Osteocyte (in vitro differentiated cells): ENCODE measurements at regions not wholly inside any gene's neighbourhood (a gene's known extent, or its start where the extent isn't known, plus 50 kb on each side); places are given as distances from the start of the nearest gene placed in this dataset.

Experiments used
- DNase-seq: peaks from one replicate; pipeline ENCODE4 v3.0.0; 2021; ENCODE audit warnings: mixed read lengths; ENCODE audit not compliant: unreplicated experiment; ENCODE audit errors: extremely low spot score
- H3K27ac Mint-ChIP-seq: one replicate; pipeline ENCODE4 v1.8.0; 2021; ENCODE audit warnings: mild to moderate bottlenecking, mixed read lengths; ENCODE audit not compliant: unreplicated experiment
- H3K27me3 Mint-ChIP-seq: one replicate; pipeline ENCODE4 v1.8.0; 2021; ENCODE audit warnings: mixed read lengths; ENCODE audit not compliant: unreplicated experiment
- H3K36me3 Mint-ChIP-seq: one replicate; pipeline ENCODE4 v1.8.0; 2021; ENCODE audit warnings: mixed read lengths; ENCODE audit not compliant: unreplicated experiment
- H3K4me1 Mint-ChIP-seq: one replicate; pipeline ENCODE4 v1.8.0; 2021; ENCODE audit warnings: mixed read lengths; ENCODE audit not compliant: unreplicated experiment
- H3K4me3 Mint-ChIP-seq: one replicate; pipeline ENCODE4 v1.8.0; 2021; ENCODE audit warnings: mild to moderate bottlenecking, moderate library complexity, mixed read lengths; ENCODE audit not compliant: unreplicated experiment
- H3K9me3 Mint-ChIP-seq: one replicate; pipeline ENCODE4 v1.8.0; 2021; ENCODE audit warnings: mixed read lengths; ENCODE audit not compliant: unreplicated experiment
- TF ChIP-seq, protein P1 (sequence below): fragments of 200-600 bp; sonication (generic); IDR thresholded peaks from 2 replicates; pipeline ENCODE4 v1.5.0; 2021; ENCODE audit warnings: antibody characterized with exemption, mild to moderate bottlenecking, moderate library complexity

GRCh38 chr10:6333973-6334372 is 131.2 kb downstream of the PFKFB3 start:
- no peaks in the 10 kb centered on the region for H3K36me3 Mint-ChIP-seq
- peaks cover 7% of the 10 kb centered on the region for H3K4me1 Mint-ChIP-seq
- TF ChIP-seq, protein P1, sequence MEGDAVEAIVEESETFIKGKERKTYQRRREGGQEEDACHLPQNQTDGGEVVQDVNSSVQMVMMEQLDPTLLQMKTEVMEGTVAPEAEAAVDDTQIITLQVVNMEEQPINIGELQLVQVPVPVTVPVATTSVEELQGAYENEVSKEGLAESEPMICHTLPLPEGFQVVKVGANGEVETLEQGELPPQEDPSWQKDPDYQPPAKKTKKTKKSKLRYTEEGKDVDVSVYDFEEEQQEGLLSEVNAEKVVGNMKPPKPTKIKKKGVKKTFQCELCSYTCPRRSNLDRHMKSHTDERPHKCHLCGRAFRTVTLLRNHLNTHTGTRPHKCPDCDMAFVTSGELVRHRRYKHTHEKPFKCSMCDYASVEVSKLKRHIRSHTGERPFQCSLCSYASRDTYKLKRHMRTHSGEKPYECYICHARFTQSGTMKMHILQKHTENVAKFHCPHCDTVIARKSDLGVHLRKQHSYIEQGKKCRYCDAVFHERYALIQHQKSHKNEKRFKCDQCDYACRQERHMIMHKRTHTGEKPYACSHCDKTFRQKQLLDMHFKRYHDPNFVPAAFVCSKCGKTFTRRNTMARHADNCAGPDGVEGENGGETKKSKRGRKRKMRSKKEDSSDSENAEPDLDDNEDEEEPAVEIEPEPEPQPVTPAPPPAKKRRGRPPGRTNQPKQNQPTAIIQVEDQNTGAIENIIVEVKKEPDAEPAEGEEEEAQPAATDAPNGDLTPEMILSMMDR = no peak
- H3K27me3 Mint-ChIP-seq = no peaks in the 10 kb centered on the region
- H3K27ac Mint-ChIP-seq = no peak overlapping the region
- no peaks in the 10 kb centered on the region for H3K9me3 Mint-ChIP-seq
- H3K4me3 Mint-ChIP-seq = no peak overlapping the region
- DNase-seq = no peak

GRCh38 chr10:6336016-6336415 is 133.3 kb downstream of the PFKFB3 start:
- Mint-ChIP-seq H3K27me3 (no peaks in the 10 kb centered on the region), H3K36me3 (no peaks in the 10 kb centered on the region), H3K9me3 (no peaks in the 10 kb centered on the region), H3K4me1 (peaks cover 7% of the 10 kb centered on the region), H3K4me3 (no peak overlapping the region), H3K27ac (no peak overlapping the region)
- TF ChIP-seq, protein P1 = no peak
- peak; percentile 42 for DNase-seq

GRCh38 chr10:6337382-6337781 is 134.7 kb downstream of the PFKFB3 start:
- peak; percentile 56 for DNase-seq
- H3K4me3 Mint-ChIP-seq = no peak overlapping the region

GRCh38 chr10:6338361-6338760 is 135.6 kb downstream of the PFKFB3 start:
- Mint-ChIP-seq H3K36me3 (no peaks in the 10 kb centered on the region), H3K27me3 (no peaks in the 10 kb centered on the region), H3K4me1 (peaks cover 7% of the 10 kb centered on the region), H3K4me3 (no peak overlapping the region), H3K27ac (no peak overlapping the region), H3K9me3 (no peaks in the 10 kb centered on the region)
- TF ChIP-seq, protein P1 = no peak
- DNase-seq = no peak

More at GRCh38 chr10:6337382-6337781, 134.7 kb downstream of the PFKFB3 start:
- TF ChIP-seq, protein P1 = no peak
- H3K27ac Mint-ChIP-seq = peak overlapping the region; percentile 27
- H3K4me1 Mint-ChIP-seq = peaks cover 7% of the 10 kb centered on the region
- no peaks in the 10 kb centered on the region for H3K36me3 Mint-ChIP-seq
- H3K27me3 Mint-ChIP-seq = no peaks in the 10 kb centered on the region
- no peaks in the 10 kb centered on the region for H3K9me3 Mint-ChIP-seq

DNA sequence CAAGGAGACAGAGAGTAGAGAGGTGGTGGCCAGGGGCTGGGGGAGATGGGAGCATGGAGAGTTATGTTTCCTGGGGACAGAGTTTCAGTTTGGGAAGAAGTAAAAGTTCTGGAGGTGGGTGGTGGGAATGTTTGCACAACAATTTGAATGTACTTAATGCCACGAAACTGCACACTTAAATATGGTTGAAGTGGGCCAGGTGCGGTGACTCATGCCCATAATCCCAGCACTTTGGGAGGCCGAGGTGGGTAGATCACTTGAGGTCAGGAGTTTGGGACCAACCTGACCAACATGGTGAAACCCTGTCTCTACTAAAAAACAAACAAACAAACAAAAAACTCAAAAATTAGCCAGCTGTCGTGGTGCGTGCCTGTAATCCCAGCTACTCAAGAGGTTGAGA is 137.2 kb downstream of the PFKFB3 start:
- H3K9me3 Mint-ChIP-seq = no peaks in the 10 kb centered on the region
- no peaks in the 10 kb centered on the region for H3K27me3 Mint-ChIP-seq
- no peaks in the 10 kb centered on the region for H3K36me3 Mint-ChIP-seq
- no peak overlapping the region for H3K4me3 Mint-ChIP-seq
- H3K4me1 Mint-ChIP-seq = peaks cover 7% of the 10 kb centered on the region
- no peak overlapping the region for H3K27ac Mint-ChIP-seq
- TF ChIP-seq, protein P1 = no peak
- peak; percentile 49 for DNase-seq
